Osteoblast (primary cell): ENCODE measurements at regions not wholly inside any gene's neighbourhood (a gene's known extent, or its start where the extent isn't known, plus 50 kb on each side); places are given as distances from the start of the nearest gene placed in this dataset.

Experiments used
- DNase-seq: peaks from one replicate; pipeline ENCODE4 v3.0.0; 2011; ENCODE audit warnings: low spot score, mixed read lengths; ENCODE audit not compliant: insufficient read length; ENCODE audit errors: missing footprints
- H2AFZ ChIP-seq: 2 replicates; pipeline ENCODE4 v1.6.0; 2011; ENCODE audit warnings: mild to moderate bottlenecking, low read length
- H3K27ac ChIP-seq: 2 replicates; pipeline ENCODE4 v1.5.1; 2011; ENCODE audit warnings: mild to moderate bottlenecking, low read depth, low read length, moderate library complexity
- H3K27me3 ChIP-seq: 2 replicates; pipeline ENCODE4 v1.6.0; 2012; ENCODE audit warnings: mild to moderate bottlenecking, control low read depth, inconsistent platforms, low read length, moderate library complexity; ENCODE audit not compliant: insufficient read depth
- H3K36me3 ChIP-seq: 2 replicates; pipeline ENCODE4 v1.5.1; 2011; ENCODE audit warnings: mild to moderate bottlenecking, low read length, control low read depth, moderate library complexity; ENCODE audit not compliant: insufficient read depth
- H3K4me1 ChIP-seq: 2 replicates; pipeline ENCODE4 v1.5.1; 2011; ENCODE audit warnings: mild to moderate bottlenecking, low read length, control low read depth, moderate library complexity; ENCODE audit not compliant: insufficient read depth
- H3K4me2 ChIP-seq: 2 replicates; pipeline ENCODE4 v1.6.0; 2011; ENCODE audit warnings: mild to moderate bottlenecking, low read length; ENCODE audit not compliant: insufficient read depth
- H3K4me3 ChIP-seq: fragments of 200-600 bp; sonication (generic); 3 replicates; pipeline ENCODE4 v1.5.1; 2012; ENCODE audit warnings: mild to moderate bottlenecking, low read length, inconsistent platforms; ENCODE audit not compliant: insufficient read depth
- H3K79me2 ChIP-seq: 2 replicates; pipeline ENCODE4 v1.6.0; 2012; ENCODE audit warnings: mild to moderate bottlenecking, low read length, control low read depth, inconsistent platforms; ENCODE audit not compliant: insufficient read depth
- H3K9me3 ChIP-seq: 2 replicates; pipeline ENCODE4 v1.5.1; 2011; ENCODE audit warnings: low read depth, low read length, control low read depth
- H4K20me1 ChIP-seq: 2 replicates; pipeline ENCODE4 v1.6.0; 2012; ENCODE audit warnings: mild to moderate bottlenecking, low read length, control low read depth; ENCODE audit not compliant: insufficient read depth
- TF ChIP-seq, protein P1 (sequence below): IDR thresholded peaks from 2 replicates; pipeline ENCODE4 v1.5.1; 2011; ENCODE audit warnings: mild to moderate bottlenecking, low read depth, low read length, moderate library complexity; ENCODE audit errors: extremely low read depth

DNA sequence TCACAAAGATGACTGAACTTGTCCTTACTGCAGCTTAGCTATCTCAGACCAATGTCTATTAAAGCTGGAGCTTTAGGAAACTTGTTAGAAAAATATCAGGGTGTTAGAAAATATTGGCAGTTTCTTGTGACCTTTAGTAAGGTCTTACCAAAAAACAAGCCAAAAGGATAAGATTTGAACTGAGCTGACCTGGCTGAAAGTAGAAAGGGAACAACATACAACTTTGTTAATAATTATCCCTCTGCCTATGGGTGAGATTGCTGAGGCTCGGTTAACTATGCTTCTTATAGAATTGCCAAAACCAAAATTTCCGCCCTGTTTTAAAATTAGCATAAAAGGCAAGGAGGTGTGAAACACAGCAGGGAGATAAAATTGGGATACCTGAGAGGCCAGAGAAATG is 73.8 kb downstream of the DHRS2 start:
- no peak overlapping the region for H3K4me2 ChIP-seq
- TF ChIP-seq, protein P1, sequence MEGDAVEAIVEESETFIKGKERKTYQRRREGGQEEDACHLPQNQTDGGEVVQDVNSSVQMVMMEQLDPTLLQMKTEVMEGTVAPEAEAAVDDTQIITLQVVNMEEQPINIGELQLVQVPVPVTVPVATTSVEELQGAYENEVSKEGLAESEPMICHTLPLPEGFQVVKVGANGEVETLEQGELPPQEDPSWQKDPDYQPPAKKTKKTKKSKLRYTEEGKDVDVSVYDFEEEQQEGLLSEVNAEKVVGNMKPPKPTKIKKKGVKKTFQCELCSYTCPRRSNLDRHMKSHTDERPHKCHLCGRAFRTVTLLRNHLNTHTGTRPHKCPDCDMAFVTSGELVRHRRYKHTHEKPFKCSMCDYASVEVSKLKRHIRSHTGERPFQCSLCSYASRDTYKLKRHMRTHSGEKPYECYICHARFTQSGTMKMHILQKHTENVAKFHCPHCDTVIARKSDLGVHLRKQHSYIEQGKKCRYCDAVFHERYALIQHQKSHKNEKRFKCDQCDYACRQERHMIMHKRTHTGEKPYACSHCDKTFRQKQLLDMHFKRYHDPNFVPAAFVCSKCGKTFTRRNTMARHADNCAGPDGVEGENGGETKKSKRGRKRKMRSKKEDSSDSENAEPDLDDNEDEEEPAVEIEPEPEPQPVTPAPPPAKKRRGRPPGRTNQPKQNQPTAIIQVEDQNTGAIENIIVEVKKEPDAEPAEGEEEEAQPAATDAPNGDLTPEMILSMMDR, result no peak
- DNase-seq, result no peak
- no peak overlapping the region for H2AFZ ChIP-seq
- no peak overlapping the region for H3K27ac ChIP-seq
- no peak overlapping the region for H3K4me3 ChIP-seq
- no peaks in the 10 kb centered on the region for H3K79me2 ChIP-seq
- no peaks in the 10 kb centered on the region for H4K20me1 ChIP-seq
- H3K36me3 ChIP-seq, result no peaks in the 10 kb centered on the region
- H3K27me3 ChIP-seq, result no peaks in the 10 kb centered on the region
- H3K9me3 ChIP-seq, result no peaks in the 10 kb centered on the region
- no peaks in the 10 kb centered on the region for H3K4me1 ChIP-seq

DNA sequence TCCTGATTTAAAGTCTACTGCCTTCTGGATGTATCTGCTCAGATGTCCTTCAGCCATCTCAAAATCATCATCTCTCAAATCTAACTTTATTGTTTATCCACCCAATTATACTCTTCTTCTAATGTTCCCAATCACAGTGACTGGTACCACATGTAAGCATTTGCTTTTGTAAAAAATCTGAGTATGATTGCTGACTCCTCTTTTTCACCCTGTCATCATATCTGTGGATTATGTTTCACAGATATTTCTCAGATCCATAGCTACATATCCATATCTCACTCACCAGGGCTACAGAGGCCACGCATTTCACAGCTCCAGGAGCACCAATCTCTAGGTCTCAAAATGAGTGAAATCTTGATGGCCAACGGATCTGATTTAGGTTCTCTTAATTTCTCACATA is 76.1 kb downstream of the DHRS2 start:
- H3K79me2 ChIP-seq, result no peaks in the 10 kb centered on the region
- TF ChIP-seq, protein P1, result no peak

DNA sequence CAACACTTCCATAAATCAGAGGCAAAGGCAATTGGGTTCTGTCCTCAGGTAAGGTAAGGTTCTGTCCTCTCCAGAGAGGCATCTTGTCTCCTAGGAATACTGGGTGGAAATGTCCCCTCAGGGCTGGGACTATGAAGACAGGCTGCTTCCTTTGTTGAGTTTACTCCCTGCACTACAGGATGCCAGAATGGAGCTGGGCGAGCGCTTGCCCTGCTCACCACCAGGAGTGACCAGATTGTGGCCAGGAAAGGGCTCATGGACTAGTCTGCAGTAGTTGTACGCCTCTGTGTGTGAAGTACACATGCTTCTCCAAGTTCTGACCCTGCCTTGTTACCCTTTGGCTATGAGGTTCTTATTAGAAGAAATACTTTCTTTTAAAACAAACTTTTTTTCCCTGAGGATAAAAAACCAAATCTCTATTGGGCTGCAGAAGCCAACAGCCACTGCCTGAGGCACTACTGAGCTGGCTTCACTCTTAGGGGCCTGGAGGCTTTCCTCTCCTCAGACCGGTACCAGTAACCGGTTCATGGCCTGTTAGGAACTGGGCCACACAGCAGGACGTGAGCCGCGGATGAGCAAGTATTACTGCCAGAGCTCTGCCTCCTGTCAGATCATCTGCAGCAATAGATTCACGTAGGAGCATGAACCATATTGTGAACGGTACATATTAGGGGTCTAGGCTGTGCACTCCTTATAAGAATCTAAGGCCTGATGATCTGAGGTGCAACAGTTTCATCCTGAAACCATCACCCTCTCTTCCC is 83.2 kb downstream of the DHRS2 start:
- no peak overlapping the region for H2AFZ ChIP-seq

More for the DNA sequence above, 76.1 kb downstream of the DHRS2 start:
- no peaks in the 10 kb centered on the region for H3K27me3 ChIP-seq
- no peak overlapping the region for H2AFZ ChIP-seq
- H3K36me3 ChIP-seq, result no peaks in the 10 kb centered on the region
- no peaks in the 10 kb centered on the region for H3K9me3 ChIP-seq
- H3K4me1 ChIP-seq, result no peaks in the 10 kb centered on the region
- no peak overlapping the region for H3K4me3 ChIP-seq
- H3K4me2 ChIP-seq, result no peak overlapping the region
- no peak overlapping the region for H3K27ac ChIP-seq
- H4K20me1 ChIP-seq, result no peaks in the 10 kb centered on the region
- no peak for DNase-seq

DNA sequence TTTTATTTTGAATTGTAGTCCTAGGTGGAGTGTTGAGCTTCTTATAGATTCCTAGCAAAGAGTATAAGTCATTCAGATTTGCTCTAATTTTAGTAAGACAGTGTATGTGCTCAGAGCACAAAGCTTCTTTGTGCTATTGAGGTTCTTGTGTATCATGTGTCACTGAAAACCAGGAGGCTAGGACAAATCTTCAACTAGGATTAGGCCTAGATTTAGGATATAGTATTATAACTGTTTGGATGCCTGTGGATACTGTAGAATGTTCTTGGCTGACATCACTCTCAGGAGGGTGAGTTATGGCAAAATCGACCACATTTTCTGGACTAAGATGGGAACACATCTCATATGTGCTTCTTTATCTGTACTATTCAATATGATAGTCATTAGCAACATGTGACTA is 86.5 kb downstream of the DHRS2 start:
- no peak overlapping the region for H3K4me2 ChIP-seq
- no peaks in the 10 kb centered on the region for H3K79me2 ChIP-seq
- no peak overlapping the region for H2AFZ ChIP-seq
- H3K36me3 ChIP-seq, result no peaks in the 10 kb centered on the region
- no peaks in the 10 kb centered on the region for H4K20me1 ChIP-seq
- peak; percentile 66 for DNase-seq
- TF ChIP-seq, protein P1, result no peak
- H3K4me3 ChIP-seq, result no peak overlapping the region
- no peaks in the 10 kb centered on the region for H3K4me1 ChIP-seq
- no peaks in the 10 kb centered on the region for H3K9me3 ChIP-seq
- no peak overlapping the region for H3K27ac ChIP-seq
- H3K27me3 ChIP-seq, result no peaks in the 10 kb centered on the region

More for the DNA sequence above, 83.2 kb downstream of the DHRS2 start:
- Histone ChIP-seq H3K27ac (no peak overlapping the region), H3K27me3 (no peaks in the 10 kb centered on the region), H4K20me1 (no peaks in the 10 kb centered on the region), H3K9me3 (no peaks in the 10 kb centered on the region), H3K36me3 (no peaks in the 10 kb centered on the region), H3K4me2 (no peak overlapping the region), H3K4me1 (no peaks in the 10 kb centered on the region), H3K4me3 (no peak overlapping the region), H3K79me2 (no peaks in the 10 kb centered on the region)
- DNase-seq, result no peak
- TF ChIP-seq, protein P1, result no peak
